ENCODE measurements at regions not wholly inside any gene's neighbourhood (a gene's known extent, or its start where the extent isn't known, plus 50 kb on each side); places are given as distances from the start of the nearest gene placed in this dataset.

GRCh38 chr6:80679992-80680391 lies 573.5 kb downstream of the BCKDHB start:
- no peak for DNase-seq

GRCh38 chr6:80676386-80676785 lies 569.9 kb downstream of the BCKDHB start:
- no peak for DNase-seq

- DNase-seq = no peak
Observed at GRCh38 chr6:80674669-80675068, 568.2 kb downstream of the BCKDHB start.

- DNase-seq = no peak
Observed at GRCh38 chr6:80673367-80673766, 566.9 kb downstream of the BCKDHB start.

GRCh38 chr6:80667006-80667405 lies 560.5 kb downstream of the BCKDHB start:
- DNase-seq = no peak

- no peak for DNase-seq
Observed at GRCh38 chr6:80658926-80659325, 552.5 kb downstream of the BCKDHB start.

- no peak for DNase-seq
Observed at GRCh38 chr6:80647156-80647555, 540.7 kb downstream of the BCKDHB start.

GRCh38 chr6:80643881-80644280 lies 537.4 kb downstream of the BCKDHB start:
- DNase-seq = no peak

- no peak for DNase-seq
Observed at GRCh38 chr6:80642452-80642851, 536.0 kb downstream of the BCKDHB start.

GRCh38 chr6:80641591-80641990 lies 535.1 kb downstream of the BCKDHB start:
- DNase-seq = no peak

GRCh38 chr6:80640176-80640575 lies 533.7 kb downstream of the BCKDHB start:
- DNase-seq = no peak

- DNase-seq = no peak
Observed at GRCh38 chr6:80639181-80639629, 532.7 kb downstream of the BCKDHB start.

- DNase-seq = no peak
Observed at GRCh38 chr6:80638213-80639055, 532.0 kb downstream of the BCKDHB start.

- DNase-seq = no peak
Observed at GRCh38 chr6:80637312-80637711, 530.8 kb downstream of the BCKDHB start.

GRCh38 chr6:80636689-80637088 lies 530.2 kb downstream of the BCKDHB start:
- DNase-seq = no peak

- no peak for DNase-seq
Observed at GRCh38 chr6:80633412-80633811, 526.9 kb downstream of the BCKDHB start.

- no peak for DNase-seq
Observed at GRCh38 chr6:80625405-80625804, 518.9 kb downstream of the BCKDHB start.

- DNase-seq = no peak
Observed at GRCh38 chr6:80623066-80623815, 516.8 kb downstream of the BCKDHB start.

- no peak for DNase-seq
Observed at GRCh38 chr6:80622641-80623040, 516.2 kb downstream of the BCKDHB start.

- no peak for DNase-seq
Observed at GRCh38 chr6:80618953-80619352, 512.5 kb downstream of the BCKDHB start.

GRCh38 chr6:80610846-80611245 lies 504.4 kb downstream of the BCKDHB start:
- no peak for DNase-seq

- DNase-seq = no peak
Observed at GRCh38 chr6:80608881-80609280, 502.4 kb downstream of the BCKDHB start.

- no peak for DNase-seq
Observed at GRCh38 chr6:80607811-80608391, 501.4 kb downstream of the BCKDHB start.

Measured in CD4-positive, alpha-beta T cell treated with Interleukin-10 for 1 hour (primary cell).